Endothelial cell (in vitro differentiated cells): ENCODE measurements at regions not wholly inside any gene's neighbourhood (a gene's known extent, or its start where the extent isn't known, plus 50 kb on each side); places are given as distances from the start of the nearest gene placed in this dataset.

Experiments used
- DNase-seq: peaks from one replicate; pipeline ENCODE4 v3.0.0; 2021; ENCODE audit warnings: low spot score
- H3K27ac Mint-ChIP-seq: one replicate; pipeline ENCODE4 v1.8.0; 2021; ENCODE audit warnings: mixed read lengths, inconsistent platforms; ENCODE audit not compliant: unreplicated experiment
- H3K27me3 Mint-ChIP-seq: one replicate; pipeline ENCODE4 v1.8.0; 2021; ENCODE audit warnings: mild to moderate bottlenecking, moderate library complexity, mixed read lengths, inconsistent platforms; ENCODE audit not compliant: unreplicated experiment
- H3K36me3 Mint-ChIP-seq: one replicate; pipeline ENCODE4 v1.8.0; 2021; ENCODE audit warnings: mild to moderate bottlenecking, low read depth, mixed read lengths, inconsistent platforms; ENCODE audit not compliant: unreplicated experiment
- H3K4me1 Mint-ChIP-seq: one replicate; pipeline ENCODE4 v1.8.0; 2021; ENCODE audit warnings: mild to moderate bottlenecking, mixed read lengths, inconsistent platforms; ENCODE audit not compliant: unreplicated experiment
- H3K4me3 Mint-ChIP-seq: one replicate; pipeline ENCODE4 v1.8.0; 2021; ENCODE audit warnings: mild to moderate bottlenecking, mixed read lengths, inconsistent platforms; ENCODE audit not compliant: unreplicated experiment
- H3K9me3 Mint-ChIP-seq: one replicate; pipeline ENCODE4 v1.8.0; 2021; ENCODE audit warnings: mixed read lengths, inconsistent platforms; ENCODE audit not compliant: unreplicated experiment
- CTCF ChIP-seq: fragments of 200-600 bp; sonication (generic); IDR thresholded peaks from one replicate; pipeline ENCODE4 v1.5.0; 2021; ENCODE audit warnings: antibody characterized with exemption; ENCODE audit not compliant: unreplicated experiment

DNA sequence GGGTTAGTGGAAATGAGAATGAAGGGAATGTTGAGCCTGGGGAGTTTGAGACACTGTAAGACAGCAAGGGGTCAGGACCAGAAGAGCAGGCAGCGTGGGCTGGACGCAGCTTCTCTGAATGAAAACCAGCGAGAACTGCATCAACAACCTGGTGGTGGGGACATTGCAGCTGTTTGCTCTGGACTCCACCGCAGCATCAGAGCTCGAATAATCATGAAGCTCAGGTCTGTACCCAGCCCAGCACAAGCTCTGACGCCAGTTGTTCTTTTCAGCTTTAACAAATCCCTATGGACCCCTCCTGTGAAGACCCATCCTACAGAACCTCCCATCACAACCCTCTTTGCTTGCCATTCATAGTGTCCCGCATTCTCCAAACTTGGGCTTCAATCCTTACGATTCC is 106.8 kb upstream of the PNPLA4 start:
- H3K27me3 Mint-ChIP-seq, result no peaks in the 10 kb centered on the region
- H3K27ac Mint-ChIP-seq, result no peak overlapping the region
- H3K9me3 Mint-ChIP-seq, result no peaks in the 10 kb centered on the region
- H3K4me3 Mint-ChIP-seq, result no peak overlapping the region
- no peak for TF ChIP-seq CTCF
- no peak for DNase-seq
- H3K36me3 Mint-ChIP-seq, result no peaks in the 10 kb centered on the region
- H3K4me1 Mint-ChIP-seq, result peaks cover 7% of the 10 kb centered on the region

DNA sequence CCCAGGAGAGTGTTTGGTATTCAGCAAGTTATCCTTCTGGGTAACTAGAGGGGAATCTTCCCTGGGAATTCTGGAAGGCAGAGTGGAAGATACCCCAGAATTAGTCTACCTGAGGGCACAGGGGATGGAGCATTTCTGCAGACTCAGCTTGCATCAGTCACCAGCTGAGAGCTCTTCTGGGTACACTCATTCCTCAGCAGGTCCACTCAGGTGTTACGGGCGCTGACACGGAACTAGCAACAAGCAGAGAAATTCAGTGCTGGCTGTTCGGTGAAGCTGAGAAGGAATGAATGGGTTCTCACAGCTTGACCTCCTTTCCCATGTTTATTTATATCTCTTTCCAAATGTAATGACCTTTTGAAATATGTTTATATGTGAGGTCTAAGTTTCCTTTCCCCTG is 106.0 kb upstream of the PNPLA4 start:
- Mint-ChIP-seq H3K27ac (no peak overlapping the region), H3K27me3 (no peaks in the 10 kb centered on the region), H3K4me3 (no peak overlapping the region), H3K4me1 (peaks cover 6% of the 10 kb centered on the region), H3K36me3 (no peaks in the 10 kb centered on the region), H3K9me3 (no peaks in the 10 kb centered on the region)
- no peak for TF ChIP-seq CTCF
- no peak for DNase-seq

DNA sequence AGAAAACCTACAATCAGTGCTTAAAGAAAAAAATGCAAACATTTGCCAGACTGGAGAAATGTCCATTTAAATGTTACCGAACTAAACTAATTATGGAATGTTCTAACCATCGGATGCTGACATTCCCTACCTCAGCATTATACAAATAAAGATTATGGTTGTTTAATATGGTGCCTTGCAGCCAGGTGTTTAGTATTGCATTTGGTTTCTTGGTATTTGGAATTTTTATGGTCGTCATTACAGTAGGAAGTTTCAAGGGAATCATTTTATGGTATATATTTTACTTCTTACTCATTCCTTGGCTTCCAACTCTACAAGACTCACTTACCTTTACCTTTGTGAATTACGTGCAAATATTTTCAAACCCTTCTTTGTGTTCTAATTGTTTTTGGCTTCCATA is 103.1 kb upstream of the PNPLA4 start:
- H3K9me3 Mint-ChIP-seq, result no peaks in the 10 kb centered on the region
- no peak overlapping the region for H3K27ac Mint-ChIP-seq
- TF ChIP-seq CTCF, result no peak
- no peaks in the 10 kb centered on the region for H3K36me3 Mint-ChIP-seq
- DNase-seq, result no peak
- H3K27me3 Mint-ChIP-seq, result no peaks in the 10 kb centered on the region
- no peaks in the 10 kb centered on the region for H3K4me1 Mint-ChIP-seq
- no peak overlapping the region for H3K4me3 Mint-ChIP-seq

- H3K4me3 Mint-ChIP-seq, result no peak overlapping the region
- no peaks in the 10 kb centered on the region for H3K27me3 Mint-ChIP-seq
- H3K4me1 Mint-ChIP-seq, result no peaks in the 10 kb centered on the region
- no peaks in the 10 kb centered on the region for H3K36me3 Mint-ChIP-seq
- no peaks in the 10 kb centered on the region for H3K9me3 Mint-ChIP-seq
- DNase-seq, result no peak
- H3K27ac Mint-ChIP-seq, result no peak overlapping the region
- no peak for TF ChIP-seq CTCF
Measured at GRCh38 chrX:8027827-8028226, 100.6 kb upstream of the PNPLA4 start.

GRCh38 chrX:8025705-8026104 is 98.5 kb upstream of the PNPLA4 start:
- H3K36me3 Mint-ChIP-seq, result no peaks in the 10 kb centered on the region
- no peak for TF ChIP-seq CTCF
- no peaks in the 10 kb centered on the region for H3K27me3 Mint-ChIP-seq
- no peak overlapping the region for H3K27ac Mint-ChIP-seq
- DNase-seq, result no peak
- no peaks in the 10 kb centered on the region for H3K9me3 Mint-ChIP-seq
- H3K4me1 Mint-ChIP-seq, result no peaks in the 10 kb centered on the region
- no peak overlapping the region for H3K4me3 Mint-ChIP-seq
